GM23338 (cell line): ENCODE measurements at regions not wholly inside any gene's neighbourhood (a gene's known extent, or its start where the extent isn't known, plus 50 kb on each side); places are given as distances from the start of the nearest gene placed in this dataset.

Experiments
- CREB1 ChIP-seq: fragments of 250-450 bp; sonication (Bioruptor Pico); IDR thresholded peaks from 2 replicates; pipeline ENCODE4 v1.5.0; 2020; ENCODE audit warnings: low read depth, mild to moderate bottlenecking, moderate library complexity
- CTCF ChIP-seq, 2 experiments: fragments of 200-600 bp in 1 of 2; sonication (generic) in 1 of 2; conservative IDR thresholded peaks; 2 replicates each; pipeline versions ENCODE4 v1.5.1 to v1.6.1; 2016 to 2017; ENCODE audit warnings: antibody characterized with exemption in 2 of 2, low read depth in 2 of 2, mild to moderate bottlenecking in 2 of 2, moderate library complexity in 1 of 2
- EZH2 ChIP-seq: fragments of 200-600 bp; sonication (generic); IDR thresholded peaks from one replicate; pipeline ENCODE4 v1.8.0; 2017; ENCODE audit warnings: antibody characterized with exemption, mild to moderate bottlenecking, low read depth; ENCODE audit not compliant: unreplicated experiment
- EZH2phosphoT487 ChIP-seq: fragments of 200-600 bp; sonication (generic); IDR thresholded peaks from one replicate; pipeline ENCODE4 v1.8.1; 2018; ENCODE audit warnings: antibody characterized with exemption; ENCODE audit not compliant: unreplicated experiment
- JUNB ChIP-seq: IDR thresholded peaks from one replicate; pipeline ENCODE4 v1.6.1; 2016; ENCODE audit warnings: antibody characterized with exemption; ENCODE audit not compliant: unreplicated experiment
- NANOG ChIP-seq: IDR thresholded peaks from 2 replicates; pipeline ENCODE4 v1.6.1; 2016; ENCODE audit warnings: antibody characterized with exemption, borderline replicate concordance
- POLR2AphosphoS5 ChIP-seq: IDR thresholded peaks from 2 replicates; pipeline ENCODE4 v1.6.1; 2016; ENCODE audit warnings: antibody characterized with exemption, low read depth
- REST ChIP-seq: IDR thresholded peaks from one replicate; pipeline ENCODE4 v1.6.1; 2018; ENCODE audit warnings: antibody characterized with exemption; ENCODE audit not compliant: unreplicated experiment
- STAT1 ChIP-seq: IDR thresholded peaks from one replicate; pipeline ENCODE4 v1.6.1; 2016; ENCODE audit warnings: antibody characterized with exemption; ENCODE audit not compliant: unreplicated experiment
- ZNF114 ChIP-seq: fragments of 250-450 bp; sonication (Bioruptor Pico); IDR thresholded peaks from 2 replicates; pipeline ENCODE4 v1.5.0; 2020; ENCODE audit warnings: mild to moderate bottlenecking, moderate library complexity
- ZNF331 ChIP-seq: fragments of 250-450 bp; sonication (Bioruptor Pico); IDR thresholded peaks from 2 replicates; pipeline ENCODE4 v1.5.0; 2020; ENCODE audit warnings: low read depth, mild to moderate bottlenecking, moderate library complexity
- ZNF462 ChIP-seq: fragments of 250-450 bp; sonication (Bioruptor Pico); IDR thresholded peaks from 2 replicates; pipeline ENCODE4 v1.5.0; 2020; ENCODE audit warnings: mild to moderate bottlenecking, moderate library complexity
- TF ChIP-seq, protein P1 (sequence below): IDR thresholded peaks from 2 replicates; pipeline ENCODE4 v1.6.1; 2016; ENCODE audit warnings: antibody characterized with exemption

DNA sequence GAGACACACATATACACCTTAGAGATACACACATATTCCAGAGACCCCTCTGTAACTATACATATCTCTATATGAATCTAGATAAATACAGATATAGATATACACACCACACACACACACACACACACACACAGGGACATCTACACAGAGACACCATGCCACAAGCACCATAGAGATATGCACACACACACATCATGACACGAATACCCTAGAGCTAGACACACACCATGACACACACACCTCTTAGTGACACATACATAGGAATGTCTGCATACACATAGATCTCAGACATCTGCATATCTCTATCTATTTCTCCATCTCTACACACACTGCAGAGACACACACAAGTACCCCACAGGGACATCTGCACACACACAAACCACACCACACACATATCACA, 270.0 kb downstream of the CYRIA start:
- TF ChIP-seq CTCF (conservative IDR thresholded peaks at IDR 0.05; ENCODE audit: low read depth in 2 of 2) (no peak), ZNF114 (no peak), REST (no peak), EZH2phosphoT487 (no peak), POLR2AphosphoS5 (no peak), CREB1 (CRISPR knock-in tag) (no peak), EZH2 (no peak), ZNF331 (CRISPR knock-in tag) (no peak), JUNB (no peak), NANOG (no peak), ZNF462 (CRISPR knock-in tag) (no peak), STAT1 (no peak)
- TF ChIP-seq, protein P1, sequence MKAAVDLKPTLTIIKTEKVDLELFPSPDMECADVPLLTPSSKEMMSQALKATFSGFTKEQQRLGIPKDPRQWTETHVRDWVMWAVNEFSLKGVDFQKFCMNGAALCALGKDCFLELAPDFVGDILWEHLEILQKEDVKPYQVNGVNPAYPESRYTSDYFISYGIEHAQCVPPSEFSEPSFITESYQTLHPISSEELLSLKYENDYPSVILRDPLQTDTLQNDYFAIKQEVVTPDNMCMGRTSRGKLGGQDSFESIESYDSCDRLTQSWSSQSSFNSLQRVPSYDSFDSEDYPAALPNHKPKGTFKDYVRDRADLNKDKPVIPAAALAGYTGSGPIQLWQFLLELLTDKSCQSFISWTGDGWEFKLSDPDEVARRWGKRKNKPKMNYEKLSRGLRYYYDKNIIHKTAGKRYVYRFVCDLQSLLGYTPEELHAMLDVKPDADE, result no peak
